Stimulated activated CD8-positive, alpha-beta memory T cell treated with anti-CD3 and anti-CD28 coated beads, Interleukin-2, amount 100 ng/mL, for 48 hours (primary cell): ENCODE measurements at regions not wholly inside any gene's neighbourhood (a gene's known extent, or its start where the extent isn't known, plus 50 kb on each side); places are given as distances from the start of the nearest gene placed in this dataset.

Source experiments
- DNase-seq, 2 donors: peaks; one replicate each; pipeline ENCODE4 v3.0.0-alpha.2; 2020; ENCODE audit warnings: low read depth in 2 of 2

DNA sequence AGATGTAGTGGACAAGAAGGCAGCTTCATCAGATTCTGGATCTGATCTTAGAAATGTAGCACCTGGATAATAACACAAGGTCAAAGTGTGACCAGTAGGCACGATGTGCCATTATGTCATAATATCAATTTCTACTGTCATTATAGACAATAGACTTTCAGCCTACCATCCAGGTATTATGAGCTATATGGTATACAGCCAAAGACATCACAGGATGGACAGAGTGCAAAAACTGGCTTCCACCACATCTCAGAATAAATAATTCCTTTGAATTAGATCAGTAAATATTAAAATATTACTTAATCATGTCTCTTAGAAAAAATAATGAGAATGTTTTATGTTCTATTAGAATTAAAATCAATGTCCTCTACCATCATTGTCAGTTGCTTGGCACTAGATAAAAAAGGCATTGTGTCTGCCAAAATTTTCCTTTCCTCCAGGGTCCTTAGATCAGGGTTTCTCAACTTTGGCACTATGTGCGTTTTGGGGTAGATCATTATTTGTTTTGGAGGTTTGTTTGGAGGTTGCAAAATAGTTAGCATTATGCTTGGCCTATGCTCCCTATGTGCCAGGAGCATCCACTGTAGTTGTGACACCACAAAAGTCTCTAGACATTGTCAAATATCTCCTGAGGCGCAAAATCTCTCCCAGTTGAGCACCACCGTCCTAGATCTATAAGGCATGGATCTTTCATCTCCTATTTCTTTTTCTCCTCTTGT is 86.7 kb upstream of the NRIP1 start:
- DNase-seq, result no peak

DNA sequence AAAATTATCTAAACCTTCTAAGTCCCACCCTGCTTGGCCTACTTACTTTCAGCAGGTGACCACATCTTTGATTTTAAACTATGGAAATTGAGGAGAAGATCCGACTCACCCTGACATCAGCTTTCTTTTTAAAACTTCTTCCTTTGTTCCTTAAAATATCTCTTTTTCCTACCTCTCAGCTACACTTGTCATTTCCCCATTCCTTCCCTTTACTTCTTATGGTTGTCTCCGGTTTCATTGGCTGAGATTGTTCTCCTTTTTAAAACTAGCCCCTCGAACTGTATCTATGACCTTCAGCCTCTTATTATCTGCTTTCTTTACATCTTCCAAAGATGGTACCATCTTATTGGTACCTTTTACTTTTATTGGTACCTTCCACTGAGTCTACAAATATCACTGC is 87.8 kb upstream of the NRIP1 start:
- DNase-seq, result no peak

DNA sequence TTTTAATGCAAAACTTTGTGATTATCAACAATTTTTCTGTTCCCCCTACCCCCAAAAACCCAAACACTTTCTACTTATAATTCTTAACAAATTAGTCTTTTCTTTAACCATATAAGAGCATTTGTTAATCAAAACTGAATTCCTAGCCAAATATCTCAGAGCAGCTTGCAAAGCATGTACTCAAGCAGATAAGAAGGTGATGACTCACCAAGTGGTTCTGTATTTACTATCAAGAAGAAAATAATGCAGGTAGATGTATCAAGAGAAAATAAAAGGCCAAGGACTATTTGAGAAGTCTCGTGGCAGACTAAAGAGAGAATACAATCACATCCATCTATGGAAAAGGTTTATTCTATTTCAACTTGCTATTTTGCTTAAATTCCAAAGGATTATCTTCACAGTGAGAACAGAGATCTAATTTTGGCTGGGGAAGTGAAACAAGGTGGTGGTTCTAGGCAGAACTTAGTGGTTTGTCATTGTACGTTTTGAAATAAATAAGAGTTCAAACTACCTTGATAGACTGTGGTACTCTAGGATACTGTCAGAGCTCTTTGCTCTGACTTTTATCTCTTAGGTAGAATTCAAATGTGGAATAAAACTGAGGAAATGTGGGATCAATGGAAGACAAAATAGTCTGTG is 94.7 kb upstream of the NRIP1 start:
- no peak for DNase-seq

DNA sequence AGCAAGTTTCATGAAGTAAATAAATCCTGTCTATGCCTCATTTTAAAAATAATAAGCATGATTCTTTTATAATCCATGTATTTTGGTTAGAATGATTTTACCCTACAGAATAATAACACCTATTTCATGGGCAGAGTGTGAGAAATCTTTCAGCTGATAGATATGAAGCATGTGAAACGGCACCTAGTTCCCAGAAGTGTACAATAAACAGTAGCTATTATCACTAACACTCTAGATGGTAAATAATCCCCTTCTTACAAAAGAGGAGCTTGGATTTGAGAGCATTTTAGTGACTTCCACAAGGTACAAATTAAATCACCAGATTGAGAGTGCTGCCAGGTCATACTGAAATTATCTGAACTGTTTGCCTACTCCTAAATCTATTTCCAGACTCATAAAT is 95.3 kb upstream of the NRIP1 start:
- DNase-seq, result no peak

DNA sequence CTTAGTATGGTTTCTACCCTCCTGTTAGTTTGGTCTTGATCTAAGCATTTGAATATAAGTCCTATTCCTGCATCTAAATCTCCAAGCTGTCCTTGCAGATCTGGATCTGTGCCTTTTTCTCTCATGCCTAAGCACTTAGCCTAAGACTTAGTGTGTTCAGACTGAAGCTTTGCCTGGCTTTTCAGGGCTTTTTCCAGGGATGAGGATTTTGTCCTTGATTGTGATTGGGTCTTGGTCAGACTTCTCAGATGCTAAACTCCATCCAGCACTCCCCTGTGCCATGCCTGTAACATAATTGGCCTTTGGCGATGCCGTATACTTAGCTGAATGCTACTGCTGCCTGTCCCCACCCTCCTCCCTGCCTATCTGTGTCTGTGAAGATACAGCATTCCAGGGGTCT is 98.1 kb upstream of the NRIP1 start:
- DNase-seq, result no peak

DNA sequence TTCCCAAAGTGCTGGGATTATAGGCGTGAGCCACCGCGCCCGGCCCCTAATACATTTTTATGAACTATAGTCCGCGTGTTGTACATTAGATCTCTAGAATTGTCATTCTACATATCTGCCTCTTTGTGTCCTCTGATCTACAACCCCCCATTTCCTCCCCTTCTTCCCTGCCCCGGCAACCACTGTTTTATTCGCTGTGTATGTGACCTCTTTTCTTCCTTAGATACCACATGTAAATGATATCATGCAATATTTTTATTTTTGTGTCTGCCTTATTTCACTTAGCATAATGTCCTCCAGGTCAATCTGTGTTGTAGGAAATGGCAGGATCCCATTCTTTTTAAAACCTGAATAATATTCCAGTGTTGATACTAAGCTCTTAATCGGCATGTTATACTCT is 99.5 kb upstream of the NRIP1 start:
- no peak for DNase-seq

DNA sequence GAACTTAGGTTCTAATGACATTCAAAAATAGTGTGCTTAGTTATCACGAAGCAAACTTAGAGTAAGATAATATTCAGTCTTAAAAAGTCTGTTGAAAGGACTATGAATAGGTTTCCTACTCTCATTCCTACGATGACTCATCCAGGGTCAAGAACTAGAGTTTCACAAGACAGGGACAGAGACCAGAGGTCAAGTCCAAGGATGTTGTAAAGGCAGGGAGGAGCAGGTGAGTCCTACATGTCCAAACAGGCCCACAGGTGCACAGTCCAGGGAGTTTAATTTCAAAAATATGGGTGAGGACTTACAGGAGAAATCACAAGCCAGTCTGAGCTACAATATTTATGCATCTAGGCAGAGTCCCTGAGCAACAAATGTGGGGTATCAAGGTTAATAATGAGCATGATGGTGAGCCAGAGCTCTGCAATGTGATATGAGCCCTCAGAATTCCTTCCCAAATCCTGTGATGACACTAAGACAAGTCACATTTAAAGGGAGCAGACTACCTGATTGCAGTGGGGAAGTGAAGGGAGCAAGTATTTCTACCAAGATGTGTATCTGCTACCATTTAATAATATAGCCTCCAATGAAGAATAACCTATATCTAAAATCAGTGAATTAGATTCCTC is 100.0 kb upstream of the NRIP1 start:
- no peak for DNase-seq

DNA sequence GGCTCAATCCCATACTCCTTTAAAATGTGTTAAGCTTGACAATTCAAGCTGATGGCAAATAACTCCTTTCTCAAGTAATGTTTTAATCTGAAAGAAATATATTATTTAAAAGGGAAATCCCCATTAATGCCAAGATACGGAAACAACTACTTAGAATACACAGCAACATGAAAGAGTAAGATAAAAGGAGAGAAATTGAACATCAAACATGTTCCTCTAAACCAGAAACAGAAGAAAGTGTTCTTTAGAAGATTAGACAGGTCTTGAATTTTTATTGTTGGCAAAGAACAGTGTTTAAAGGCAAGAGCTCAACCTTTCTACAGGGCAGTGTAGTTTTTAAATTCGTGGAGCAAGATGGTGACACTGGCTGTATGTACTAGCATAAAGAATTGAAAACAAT is 105.8 kb upstream of the NRIP1 start:
- no peak for DNase-seq

DNA sequence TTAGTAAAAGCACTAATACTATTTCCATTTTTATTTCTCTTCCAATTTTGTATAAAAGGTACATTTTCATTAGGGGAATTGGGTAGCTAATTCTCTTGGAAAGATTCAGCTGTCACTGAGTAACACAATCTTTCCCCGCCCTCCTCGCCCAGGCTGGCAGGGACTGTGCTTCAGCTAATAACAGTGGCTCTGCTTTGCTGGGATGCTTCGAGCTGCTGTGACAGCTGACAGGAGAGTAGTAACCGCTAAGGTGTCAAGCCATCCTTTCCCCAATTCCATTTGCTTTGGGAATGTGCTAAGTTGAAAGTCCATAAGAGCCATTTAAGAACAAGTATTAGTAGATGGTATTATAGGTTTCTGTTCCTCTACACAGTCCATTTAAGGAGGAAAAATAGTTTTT is 106.7 kb upstream of the NRIP1 start:
- no peak for DNase-seq

DNA sequence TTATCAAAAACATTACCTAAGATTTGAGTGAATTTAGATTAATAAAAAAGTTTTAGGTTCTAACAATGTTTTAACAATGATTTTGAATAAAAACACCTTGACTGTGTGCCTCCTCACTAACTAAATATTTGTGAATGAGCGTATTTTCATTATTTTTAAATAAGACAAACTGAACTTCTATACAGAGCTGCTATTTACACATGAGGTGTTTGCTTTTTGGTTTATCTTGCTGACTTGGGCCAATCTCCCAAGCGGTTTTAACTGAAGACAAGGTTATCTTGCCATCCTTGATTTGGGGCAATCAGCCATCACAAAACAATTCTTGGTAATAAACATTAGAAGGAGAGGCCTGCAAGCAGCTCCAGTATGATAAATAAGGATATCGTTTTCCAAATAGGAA is 108.2 kb upstream of the NRIP1 start:
- DNase-seq, result no peak

DNA sequence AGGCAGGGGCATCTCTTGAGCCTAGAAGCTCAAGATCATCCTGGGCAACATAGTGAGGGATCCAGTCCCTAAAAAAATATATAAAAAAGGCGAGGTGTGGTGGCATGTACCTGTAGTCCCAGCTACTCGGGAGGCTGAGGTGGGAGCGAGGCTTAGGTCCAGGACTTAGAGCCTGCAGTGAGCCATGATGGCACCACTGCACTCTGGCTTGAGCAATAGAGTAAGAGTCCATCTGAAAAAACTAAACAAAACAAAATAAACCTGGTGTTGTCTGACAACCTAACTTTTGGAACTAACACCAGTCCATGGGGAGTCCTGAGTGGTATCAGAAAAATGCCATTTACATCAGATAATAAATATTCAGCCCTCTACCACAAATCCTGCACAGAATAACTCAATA is 110.1 kb upstream of the NRIP1 start:
- DNase-seq, result no peak

DNA sequence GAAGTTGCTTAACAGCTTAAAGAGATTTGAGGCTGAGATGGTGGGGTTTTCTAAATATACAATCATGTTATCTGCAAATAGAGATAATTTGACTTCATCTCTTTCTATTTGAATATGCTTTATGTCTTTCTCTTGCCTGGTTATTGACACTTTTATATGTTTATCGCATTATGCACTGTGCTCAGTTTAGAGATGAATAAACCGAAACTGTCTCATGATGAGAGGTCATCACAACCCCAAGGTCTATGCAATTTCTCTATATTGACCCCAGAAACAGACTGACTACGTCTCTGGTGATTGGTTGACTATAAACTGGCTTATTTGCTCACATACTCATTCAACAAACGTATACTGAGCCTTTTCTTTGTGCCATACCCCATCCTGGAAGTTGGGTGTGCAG is 117.9 kb upstream of the NRIP1 start:
- no peak for DNase-seq

DNA sequence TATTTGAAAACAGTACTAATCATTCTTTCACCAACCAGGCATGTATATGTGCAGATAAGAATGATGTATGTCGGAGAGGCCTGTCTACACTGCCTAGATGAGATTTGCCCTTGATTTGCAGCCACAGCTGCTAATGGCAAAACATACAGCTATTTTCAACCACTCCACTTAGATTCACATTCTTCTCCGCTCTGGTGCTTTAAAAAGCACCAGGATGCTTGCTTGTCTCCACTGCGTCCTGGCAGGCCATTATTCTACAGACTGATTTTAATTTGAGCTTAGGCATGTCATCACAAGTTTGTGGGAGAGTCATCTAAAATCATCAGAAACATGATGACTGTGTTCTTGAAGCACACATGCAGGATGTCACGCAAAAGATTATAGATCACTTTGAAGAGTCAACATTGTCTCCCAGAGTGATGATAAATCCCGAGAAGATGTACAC is 119.0 kb upstream of the NRIP1 start:
- DNase-seq, result no peak

DNA sequence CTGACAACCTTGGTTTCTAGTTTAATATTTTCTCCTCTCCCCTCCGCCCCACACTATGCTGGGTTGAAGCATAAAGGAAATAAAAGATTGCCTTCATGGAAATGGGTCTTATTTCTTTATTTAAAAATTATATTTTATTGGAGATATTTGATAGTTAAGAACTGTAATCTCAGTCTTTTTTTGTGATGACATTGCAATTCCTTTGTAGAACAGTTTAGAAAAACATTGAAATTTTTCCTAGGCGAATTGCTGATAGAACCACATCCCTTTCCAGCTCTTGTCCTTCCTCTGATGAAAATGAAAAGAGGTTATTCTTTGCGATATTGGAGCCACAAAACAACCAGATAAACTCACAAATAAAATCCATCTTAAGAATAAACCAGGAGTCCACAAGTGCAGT is 125.6 kb upstream of the NRIP1 start:
- DNase-seq, result no peak

DNA sequence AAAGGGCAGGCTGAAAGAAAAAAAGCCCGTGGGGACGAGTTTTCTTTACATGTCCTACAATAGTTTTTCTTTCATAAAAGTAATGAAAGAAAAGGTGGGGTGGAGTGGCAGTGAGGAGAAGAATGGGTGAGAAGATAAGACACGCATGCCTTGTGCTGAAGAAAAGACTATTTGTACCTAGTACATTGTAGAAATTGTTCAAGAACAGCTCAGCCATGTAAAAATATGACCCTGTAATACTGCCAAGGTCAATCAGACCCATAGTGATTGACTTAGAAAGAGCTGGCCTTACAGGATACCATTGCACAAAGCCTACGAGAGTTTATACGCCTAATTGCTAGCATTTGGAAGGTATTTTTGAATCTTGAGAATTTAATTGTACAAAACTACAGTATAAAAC is 126.0 kb upstream of the NRIP1 start:
- DNase-seq, result no peak

DNA sequence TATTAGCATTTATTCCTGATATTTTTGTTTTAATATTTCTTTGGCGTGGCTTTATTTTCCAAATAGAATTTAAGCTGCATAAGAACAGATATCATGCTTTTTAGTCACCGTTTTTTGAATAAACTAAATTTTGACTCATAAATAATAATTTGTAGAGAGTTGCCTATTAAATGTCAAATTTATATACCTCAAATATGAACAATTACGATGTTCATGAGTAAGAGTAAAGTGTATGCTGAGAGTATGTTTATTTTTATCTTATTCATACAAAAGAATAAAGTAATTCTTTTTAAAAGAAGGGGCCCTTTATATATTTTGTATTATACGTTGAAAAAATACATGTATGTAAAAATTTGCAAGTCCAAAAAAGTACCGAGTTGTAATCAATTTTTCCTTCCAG is 126.5 kb upstream of the NRIP1 start:
- no peak for DNase-seq

DNA sequence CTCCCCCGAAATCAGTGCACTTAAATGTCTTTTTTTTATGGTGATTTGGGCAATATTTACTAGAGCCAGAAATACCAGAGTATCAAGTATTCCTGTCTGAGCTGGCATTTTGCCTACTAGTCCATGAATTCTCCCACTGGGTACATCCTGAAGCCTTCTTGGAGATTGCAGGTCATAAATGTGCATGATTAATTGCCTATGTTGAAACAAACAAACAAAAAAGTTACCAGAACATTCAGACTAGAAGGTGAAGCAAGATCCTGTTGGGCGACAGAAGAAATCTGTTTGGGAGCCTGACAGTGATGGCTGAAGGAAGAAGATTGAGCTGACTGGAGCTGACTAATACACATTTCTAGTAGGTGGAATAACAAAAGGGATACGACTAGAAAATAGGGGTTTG is 127.4 kb upstream of the NRIP1 start:
- DNase-seq, result no peak

DNA sequence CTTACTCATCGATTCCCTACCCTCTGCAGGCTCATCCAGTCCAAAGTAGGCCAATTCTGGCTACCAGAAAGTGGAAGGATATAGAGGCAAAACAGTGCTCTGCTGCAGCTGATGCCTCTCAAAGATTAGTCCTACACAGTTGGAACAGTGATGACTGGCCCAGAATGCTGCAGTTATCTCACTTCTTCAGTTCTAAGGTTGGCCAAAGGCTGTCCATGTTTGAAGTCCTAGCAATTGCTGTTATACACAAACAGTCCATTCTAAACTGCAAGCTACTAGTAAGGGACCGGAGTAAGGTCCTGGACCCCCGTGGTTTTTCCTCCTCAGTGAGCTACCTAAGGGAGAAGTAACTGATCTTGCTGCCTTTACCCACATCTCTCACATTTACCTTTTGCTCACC is 129.1 kb upstream of the NRIP1 start:
- DNase-seq, result no peak

DNA sequence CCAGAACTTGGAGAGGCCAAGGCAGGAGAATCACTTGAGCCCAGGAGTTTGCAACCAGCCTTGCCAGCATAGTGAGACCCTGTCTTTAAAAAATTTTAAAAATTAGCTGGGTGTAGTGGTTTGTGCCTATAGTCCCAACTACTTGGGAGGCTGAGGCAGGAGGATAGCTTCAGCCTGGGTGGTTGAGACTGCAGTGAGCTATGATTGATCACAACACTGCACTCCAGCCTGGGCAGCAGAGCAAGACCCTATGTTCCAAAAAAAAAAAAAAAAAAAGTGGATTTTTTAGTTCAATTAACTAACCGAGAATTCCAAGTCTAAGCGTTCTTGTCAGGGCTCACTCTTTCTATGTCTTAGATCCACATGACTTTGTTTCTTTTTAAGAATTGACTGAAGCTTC is 130.3 kb upstream of the NRIP1 start:
- DNase-seq, result no peak

DNA sequence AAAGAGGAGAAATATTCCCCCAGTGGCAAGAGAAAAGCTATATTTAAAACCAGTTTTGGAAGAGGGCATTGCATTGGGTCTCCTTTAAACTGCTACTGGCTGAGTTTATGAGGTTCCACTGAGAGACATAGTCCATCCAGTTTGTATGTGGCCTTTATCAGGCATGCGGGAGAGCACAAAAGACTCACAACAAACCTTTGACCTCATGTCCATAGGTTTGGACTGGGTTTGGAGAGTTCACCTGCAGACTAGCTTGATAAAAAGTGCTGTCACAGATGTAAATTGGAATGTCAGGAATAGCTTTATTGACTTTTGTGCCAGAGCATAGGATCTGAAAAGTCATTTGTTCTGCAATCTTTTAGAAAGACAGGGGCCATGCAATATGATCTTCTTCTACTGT is 131.0 kb upstream of the NRIP1 start:
- DNase-seq, result no peak

DNA sequence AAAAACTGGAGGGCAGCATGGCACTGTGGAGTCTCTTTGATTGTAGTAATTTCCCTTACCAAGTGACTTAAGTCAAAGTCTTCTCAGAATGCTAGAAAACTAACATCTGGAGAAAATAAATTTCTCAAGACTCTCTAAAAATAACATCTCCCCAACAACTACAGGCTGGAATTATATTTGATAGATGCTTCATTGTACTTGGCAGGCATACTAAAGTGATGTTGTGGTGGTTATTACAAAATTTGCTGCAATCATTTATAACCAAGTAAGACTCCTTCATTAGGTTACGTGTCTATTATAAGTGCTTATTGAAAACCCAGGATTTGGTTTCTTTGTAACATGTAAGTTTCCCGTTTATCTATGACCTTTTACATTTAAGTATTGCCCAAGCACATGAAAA is 132.9 kb upstream of the NRIP1 start:
- DNase-seq, result no peak

DNA sequence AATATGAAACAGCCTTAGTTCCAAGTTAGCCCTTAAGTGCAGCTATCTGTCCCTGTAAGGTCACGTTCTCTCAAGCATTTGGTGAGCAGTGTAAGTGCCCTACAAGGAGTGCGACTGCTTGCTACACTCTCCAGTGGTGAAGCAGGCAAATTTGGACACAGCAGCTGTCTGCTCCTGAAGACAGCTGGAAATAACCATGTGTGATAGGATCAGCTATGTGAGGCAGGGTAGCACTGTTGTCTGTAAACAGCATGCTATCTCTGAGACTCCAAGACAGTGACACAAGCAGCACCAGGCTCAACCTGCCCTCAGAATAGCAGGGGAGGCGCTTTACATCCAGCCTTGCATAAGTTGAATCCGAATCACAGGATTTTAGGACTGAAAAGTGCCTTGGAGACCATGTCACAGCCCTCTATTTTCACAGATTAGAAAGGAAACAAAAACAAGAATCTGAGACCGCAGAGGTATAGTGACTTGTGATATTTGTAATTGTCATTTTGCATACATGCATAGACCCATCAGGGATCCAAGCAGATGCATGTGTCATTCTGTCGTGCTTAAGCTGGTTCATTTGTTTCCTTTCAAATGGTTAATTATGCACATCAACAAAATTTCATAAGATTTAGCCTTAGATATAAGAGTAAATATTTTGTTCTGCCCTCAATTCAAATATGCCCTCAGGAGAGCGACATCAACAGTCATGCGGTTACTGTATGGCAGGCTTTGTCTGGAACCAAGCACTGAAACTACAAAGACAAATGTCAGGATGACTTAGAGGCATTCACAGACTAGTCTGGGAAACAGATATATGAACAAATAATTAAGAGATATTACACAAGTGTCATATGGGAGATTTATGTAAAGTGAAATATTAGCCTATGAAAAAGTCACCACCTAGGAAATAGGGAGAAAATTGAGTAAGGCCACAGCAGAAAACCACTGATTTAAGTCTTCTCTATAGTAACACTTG is 134.9 kb upstream of the NRIP1 start:
- DNase-seq, result no peak
